Type B pancreatic cell (in vitro differentiated cells): ENCODE measurements at regions not wholly inside any gene's neighbourhood (a gene's known extent, or its start where the extent isn't known, plus 50 kb on each side); places are given as distances from the start of the nearest gene placed in this dataset.

Experiments
- DNase-seq: peaks from one replicate; pipeline ENCODE4 v3.0.0; 2021; ENCODE audit warnings: mixed read lengths; ENCODE audit not compliant: unreplicated experiment; ENCODE audit errors: extremely low spot score
- H3K27ac Mint-ChIP-seq: 2 replicates; pipeline ENCODE4 v1.8.0; 2021; ENCODE audit warnings: mild to moderate bottlenecking, mixed read lengths
- H3K27me3 Mint-ChIP-seq: 2 replicates; pipeline ENCODE4 v1.8.0; 2021; ENCODE audit warnings: mixed read lengths
- H3K36me3 Mint-ChIP-seq: 2 replicates; pipeline ENCODE4 v1.8.0; 2021; ENCODE audit warnings: mixed read lengths
- H3K4me1 Mint-ChIP-seq: one replicate; pipeline ENCODE4 v1.8.0; 2021; ENCODE audit warnings: mixed read lengths; ENCODE audit not compliant: unreplicated experiment
- H3K4me3 Mint-ChIP-seq: 2 replicates; pipeline ENCODE4 v1.8.0; 2021; ENCODE audit warnings: mild to moderate bottlenecking, mixed read lengths
- H3K9me3 Mint-ChIP-seq: 2 replicates; pipeline ENCODE4 v1.8.0; 2021; ENCODE audit warnings: mixed read lengths
- CTCF ChIP-seq: fragments of 200-600 bp; sonication (generic); conservative IDR thresholded peaks from 2 replicates; pipeline ENCODE4 v1.5.0; 2021; ENCODE audit warnings: antibody characterized with exemption, mild to moderate bottlenecking

- DNase-seq, result no peak
- H3K4me3 Mint-ChIP-seq, result no peak overlapping the region
- H3K27ac Mint-ChIP-seq, result no peak overlapping the region
These were observed 303.5 kb downstream of the HRH4 start for GRCh38 chr18:24763765-24764513.

GRCh38 chr18:24764766-24765165, 304.3 kb downstream of the HRH4 start:
- DNase-seq, result no peak
- H3K4me1 Mint-ChIP-seq, result peaks cover 6% of the 10 kb centered on the region
- H3K27me3 Mint-ChIP-seq, result peaks cover 4% of the 10 kb centered on the region
- TF ChIP-seq CTCF, result no peak
- no peak overlapping the region for H3K27ac Mint-ChIP-seq
- no peaks in the 10 kb centered on the region for H3K36me3 Mint-ChIP-seq
- no peak overlapping the region for H3K4me3 Mint-ChIP-seq
- peaks cover 23% of the 10 kb centered on the region for H3K9me3 Mint-ChIP-seq

More at GRCh38 chr18:24763765-24764513, 303.5 kb downstream of the HRH4 start:
- no peak for TF ChIP-seq CTCF
- Mint-ChIP-seq H3K36me3 (no peaks in the 10 kb centered on the region), H3K27me3 (peaks cover 4% of the 10 kb centered on the region), H3K4me1 (peaks cover 6% of the 10 kb centered on the region), H3K9me3 (peaks cover 18% of the 10 kb centered on the region)

- Mint-ChIP-seq H3K27ac (no peak overlapping the region), H3K4me1 (peaks cover 6% of the 10 kb centered on the region), H3K9me3 (peaks cover 21% of the 10 kb centered on the region), H3K36me3 (no peaks in the 10 kb centered on the region), H3K27me3 (peaks cover 4% of the 10 kb centered on the region), H3K4me3 (no peak overlapping the region)
- DNase-seq, result no peak
- TF ChIP-seq CTCF, result no peak
These were observed 305.9 kb downstream of the HRH4 start for GRCh38 chr18:24766376-24766775.

GRCh38 chr18:24770311-24771024, 310.0 kb downstream of the HRH4 start:
- no peak for TF ChIP-seq CTCF
- no peak overlapping the region for H3K4me3 Mint-ChIP-seq
- H3K36me3 Mint-ChIP-seq, result no peaks in the 10 kb centered on the region
- peaks cover 13% of the 10 kb centered on the region for H3K9me3 Mint-ChIP-seq
- peaks cover 4% of the 10 kb centered on the region for H3K27me3 Mint-ChIP-seq
- no peak overlapping the region for H3K27ac Mint-ChIP-seq
- no peaks in the 10 kb centered on the region for H3K4me1 Mint-ChIP-seq
- no peak for DNase-seq

GRCh38 chr18:24771300-24771699, 310.9 kb downstream of the HRH4 start:
- H3K4me3 Mint-ChIP-seq, result no peak overlapping the region
- TF ChIP-seq CTCF, result no peak
- H3K27ac Mint-ChIP-seq, result no peak overlapping the region
- peaks cover 13% of the 10 kb centered on the region for H3K9me3 Mint-ChIP-seq
- DNase-seq, result no peak
- no peaks in the 10 kb centered on the region for H3K4me1 Mint-ChIP-seq
- no peaks in the 10 kb centered on the region for H3K36me3 Mint-ChIP-seq
- peaks cover 4% of the 10 kb centered on the region for H3K27me3 Mint-ChIP-seq
